ENCODE measurements at regions not wholly inside any gene's neighbourhood (a gene's known extent, or its start where the extent isn't known, plus 50 kb on each side); places are given as distances from the start of the nearest gene placed in this dataset.

GRCh38 chr9:99537996-99538395 lies 283.7 kb upstream of the NR4A3 start:
- DNase-seq (ENCODE audit: low spot score), result no peak

GRCh38 chr9:99544526-99544925 lies 277.2 kb upstream of the NR4A3 start:
- DNase-seq (ENCODE audit: low spot score), result no peak

- no peak for DNase-seq (ENCODE audit: low spot score)
Measured at GRCh38 chr9:99549441-99549840, 272.2 kb upstream of the NR4A3 start.

GRCh38 chr9:99555792-99556191 lies 265.9 kb upstream of the NR4A3 start:
- DNase-seq (ENCODE audit: low spot score), result no peak

- no peak for DNase-seq (ENCODE audit: low spot score)
Measured at GRCh38 chr9:99556998-99557397, 264.7 kb upstream of the NR4A3 start.

- DNase-seq (ENCODE audit: low spot score), result no peak
Measured at GRCh38 chr9:99557816-99558215, 263.9 kb upstream of the NR4A3 start.

- no peak for DNase-seq (ENCODE audit: low spot score)
Measured at GRCh38 chr9:99559776-99560175, 261.9 kb upstream of the NR4A3 start.

GRCh38 chr9:99560561-99560960 lies 261.1 kb upstream of the NR4A3 start:
- no peak for DNase-seq (ENCODE audit: low spot score)

GRCh38 chr9:99561509-99561917 lies 260.2 kb upstream of the NR4A3 start:
- DNase-seq (ENCODE audit: low spot score), result no peak

GRCh38 chr9:99561961-99562565 lies 259.6 kb upstream of the NR4A3 start:
- DNase-seq (ENCODE audit: low spot score), result no peak

- no peak for DNase-seq (ENCODE audit: low spot score)
Measured at GRCh38 chr9:99563364-99563763, 258.3 kb upstream of the NR4A3 start.

GRCh38 chr9:99565203-99565602 lies 256.5 kb upstream of the NR4A3 start:
- DNase-seq (ENCODE audit: low spot score), result no peak

GRCh38 chr9:99567436-99567835 lies 254.2 kb upstream of the NR4A3 start:
- no peak for DNase-seq (ENCODE audit: low spot score)

- DNase-seq (ENCODE audit: low spot score), result no peak
Measured at GRCh38 chr9:99569840-99570239, 251.8 kb upstream of the NR4A3 start.

GRCh38 chr9:99572567-99572966 lies 249.1 kb upstream of the NR4A3 start:
- no peak for DNase-seq (ENCODE audit: low spot score)

GRCh38 chr9:99573085-99573484 lies 248.6 kb upstream of the NR4A3 start:
- DNase-seq (ENCODE audit: low spot score), result no peak

- DNase-seq (ENCODE audit: low spot score), result no peak
Measured at GRCh38 chr9:99573886-99574285, 247.8 kb upstream of the NR4A3 start.

- DNase-seq (ENCODE audit: low spot score), result no peak
Measured at GRCh38 chr9:99576002-99576401, 245.7 kb upstream of the NR4A3 start.

GRCh38 chr9:99576876-99577275 lies 244.8 kb upstream of the NR4A3 start:
- no peak for DNase-seq (ENCODE audit: low spot score)

GRCh38 chr9:99577351-99577750 lies 244.3 kb upstream of the NR4A3 start:
- DNase-seq (ENCODE audit: low spot score), result no peak

GRCh38 chr9:99578666-99579065 lies 243.0 kb upstream of the NR4A3 start:
- no peak for DNase-seq (ENCODE audit: low spot score)

GRCh38 chr9:99579964-99580363 lies 241.7 kb upstream of the NR4A3 start:
- no peak for DNase-seq (ENCODE audit: low spot score)

- no peak for DNase-seq (ENCODE audit: low spot score)
Measured at GRCh38 chr9:99582814-99583213, 238.9 kb upstream of the NR4A3 start.

- DNase-seq (ENCODE audit: low spot score), result no peak
Measured at GRCh38 chr9:99588299-99588698, 233.4 kb upstream of the NR4A3 start.

- no peak for DNase-seq (ENCODE audit: low spot score)
Measured at GRCh38 chr9:99588747-99589146, 232.9 kb upstream of the NR4A3 start.

Data from left forelimb (tissue), 1 donor.